T47D (cell line): ENCODE measurements at regions not wholly inside any gene's neighbourhood (a gene's known extent, or its start where the extent isn't known, plus 50 kb on each side); places are given as distances from the start of the nearest gene placed in this dataset.
"Not testable (repeated sequence)": the region's sequence is repeated elsewhere in the genome, so short reads cannot be mapped to it uniquely, and the experiment has no call there.

Experiments used
- DNase-seq, 2 experiments: peaks; one replicate each; pipeline versions ENCODE4 v3.0.0 to v3.0.0-alpha.2; 2011 to 2012; ENCODE audit warnings: low read depth in 1 of 2, low spot score in 1 of 2
- JUND ChIP-seq: IDR thresholded peaks from 2 replicates; pipeline ENCODE4 v1.6.1; 2012; ENCODE audit warnings: low read depth
- in situ Hi-C: cut with HindIII; loops from 2 replicates; pipeline ENCODE4 v1.10.0; 2016; ENCODE audit warnings: low sequenced_read_pairs, low pct_unique_long_range_greater_than_20kb

DNA sequence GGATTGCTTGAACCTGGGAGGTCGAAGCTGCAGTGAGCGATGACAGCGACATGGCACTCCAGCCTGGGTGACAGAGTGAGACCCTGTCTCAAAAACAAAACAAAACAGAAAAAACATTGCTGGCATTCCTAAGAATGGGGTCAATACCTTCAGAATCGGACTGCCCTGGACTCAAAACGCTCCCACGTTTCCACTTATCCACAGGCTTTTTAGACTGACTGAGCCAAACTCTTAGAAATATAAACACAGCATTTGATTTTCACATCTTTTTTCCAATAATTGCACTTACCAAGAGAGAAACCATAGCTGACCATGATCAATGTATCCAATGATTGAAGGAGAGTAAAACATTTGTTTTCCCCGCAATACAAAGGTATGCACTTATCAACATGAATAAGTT, 59.5 kb upstream of the CUX1 start:
- in situ Hi-C loops = no loop called here
- DNase-seq = no peak

DNA sequence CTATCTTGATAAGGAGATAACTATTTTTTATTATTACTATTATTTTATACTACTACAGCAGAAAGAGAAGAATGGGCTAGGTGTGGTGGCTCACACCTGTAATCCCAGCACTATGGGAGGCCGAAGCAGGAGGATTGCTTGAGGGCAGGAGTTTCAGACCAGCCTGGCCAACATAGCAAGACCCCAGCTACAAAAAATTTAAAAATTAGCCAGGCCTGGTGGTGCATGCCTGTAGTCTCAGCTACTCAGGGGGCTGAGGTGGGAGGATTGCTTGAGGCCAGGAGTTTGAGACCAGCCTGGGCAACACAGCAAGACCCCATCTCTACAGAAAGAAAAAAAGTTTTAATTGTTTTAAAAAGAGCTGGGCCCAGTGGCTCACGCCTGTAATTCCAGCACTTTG, 58.9 kb upstream of the CUX1 start:
- DNase-seq, in situ Hi-C loops: not testable (repeated sequence)

More for the DNA sequence above, 59.5 kb upstream of the CUX1 start:
- TF ChIP-seq JUND = no peak

DNA sequence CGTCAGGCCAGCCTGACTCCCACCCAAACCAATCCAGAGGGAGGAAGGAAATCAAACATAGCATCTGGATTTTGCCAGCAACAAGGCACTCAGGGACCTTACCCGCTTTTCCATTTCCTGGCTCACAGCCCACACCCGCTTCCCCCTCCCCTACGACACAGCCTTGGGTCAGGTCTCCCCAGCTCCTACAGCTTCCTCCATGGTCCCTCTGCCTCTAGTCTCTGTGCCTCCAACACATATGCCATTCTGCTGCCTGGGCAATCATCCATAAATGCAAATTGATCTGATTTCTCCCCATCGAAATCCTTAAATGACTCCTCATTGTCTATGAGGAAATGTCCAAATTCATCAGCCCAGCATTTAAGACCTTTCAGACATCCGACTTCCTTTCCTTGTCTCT, 53.2 kb upstream of the CUX1 start:
- DNase-seq = no peak
- in situ Hi-C loops = no loop called here
- TF ChIP-seq JUND = no peak

DNA sequence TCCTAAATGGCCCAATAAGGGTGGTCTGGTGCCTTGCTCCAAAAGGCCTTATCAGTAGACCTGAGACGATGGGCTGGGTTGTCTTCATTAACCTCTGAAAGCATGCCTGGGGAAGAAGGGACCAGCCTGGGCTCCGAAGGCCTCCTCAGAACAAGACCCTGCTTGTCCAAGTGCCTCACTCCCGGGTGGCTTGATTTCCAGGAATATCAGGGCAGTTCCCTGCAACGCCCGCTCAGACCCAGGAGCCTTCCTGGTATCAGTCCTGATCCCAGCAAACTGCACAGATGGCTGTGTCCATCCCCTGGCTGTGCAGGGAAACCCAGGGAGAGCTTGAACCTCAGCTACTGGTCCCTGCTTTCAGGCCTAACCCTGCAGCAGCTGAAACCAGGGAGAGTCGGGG, 49.9 kb upstream of the CUX1 start:
- TF ChIP-seq JUND = no peak
- no peak for DNase-seq
- in situ Hi-C loops = no loop called here
